HepG2 (cell line): ENCODE measurements at regions not wholly inside any gene's neighbourhood (a gene's known extent, or its start where the extent isn't known, plus 50 kb on each side); places are given as distances from the start of the nearest gene placed in this dataset.

Experiments used
- ATAC-seq: fragments of 200-7000 bp; cut with Tn5 transposase; 3 replicates; pipeline ENCODE4 v1.9.1; 2020; ENCODE audit warnings: mild to moderate bottlenecking, moderate library complexity
- BruUV-seq: library from RNA; stranded (reverse); fragments of 400-500 nt; replicated peaks from 2 replicates; lab custom pipeline; 2021; lab: Mats Ljungman, UMichigan
- CTCF ChIA-PET: fragments of 300-600 bp; formaldehyde crosslinking; extraction: SDS; loops from one replicate; lab custom pipeline; 2021; ENCODE audit warnings: low total read pairs, inconsistent platforms, low intra/inter-chr PET ratio; lab: Yijun Ruan, JAX
- POLR2A ChIA-PET: fragments of 350-600 bp; sonication (Branson Sonifier 250); formaldehyde crosslinking; loops from one replicate; lab custom pipeline; 2020; ENCODE audit warnings: antibody characterized with exemption, inconsistent platforms; lab: Yijun Ruan, JAX
- DNase-seq: peaks from one replicate; pipeline ENCODE4 v3.0.0-alpha.2; 2015; ENCODE audit warnings: low spot score
- FAIRE-seq: peaks from 3 replicates; lab custom pipeline; 2011; peaks lifted over from hg19 to GRCh38; lab: Jason Lieb, UNC
- H2AFZ ChIP-seq: one replicate; pipeline ENCODE4 v1.6.1; 2011; ENCODE audit warnings: low read length, inconsistent platforms
- H3K27ac ChIP-seq: fragments of 300-600 bp; 3 replicates; pipeline ENCODE4 v1.8.0; 2011; ENCODE audit warnings: mixed run types, mild to moderate bottlenecking, mixed read lengths, low read length, inconsistent platforms; ENCODE audit not compliant: insufficient read depth; ENCODE audit errors: extremely low read length
- H3K27me3 ChIP-seq, 2 experiments: fragments of 200-600 bp in 1 of 2; 2 replicates in 1 of 2; 3 replicates in 1 of 2; pipeline versions ENCODE4 v1.6.0 to v1.8.0; 2011; ENCODE audit warnings: low read length in 2 of 2, mild to moderate bottlenecking in 2 of 2, moderate library complexity in 2 of 2, inconsistent platforms in 1 of 2; ENCODE audit not compliant: insufficient read depth in 2 of 2, control insufficient read depth in 1 of 2
- H3K36me3 ChIP-seq, 2 experiments: fragments of 200-600 bp in 1 of 2; replicated peaks in 1 of 2; 2 replicates in 1 of 2; 3 replicates in 1 of 2; pipeline versions ENCODE4 v1.5.1 to v1.8.0; 2011; ENCODE audit warnings: low read length in 2 of 2, inconsistent platforms in 1 of 2; ENCODE audit not compliant: insufficient read depth in 2 of 2, control insufficient read depth in 1 of 2
- H3K4me1 ChIP-seq: 2 replicates; pipeline ENCODE4 v1.5.1; 2012; ENCODE audit warnings: low read length, inconsistent platforms; ENCODE audit not compliant: insufficient read depth
- H3K4me2 ChIP-seq: 2 replicates; pipeline ENCODE4 v1.6.0; 2011; ENCODE audit warnings: low read depth, low read length, inconsistent platforms
- H3K4me3 ChIP-seq, 3 experiments: fragments of 200-600 bp in 1 of 3; sonication (generic), shearing (Covaris generic) in 1 of 3; replicated peaks in 1 of 3; 2 replicates each; pipeline ENCODE4 v1.5.1; 2011 to 2016; ENCODE audit warnings: low read length in 3 of 3, inconsistent platforms in 2 of 3, low read depth in 2 of 3, mild to moderate bottlenecking in 2 of 3, control low read depth in 1 of 3, mixed read lengths in 1 of 3; ENCODE audit not compliant: insufficient read depth in 1 of 3
- H3K79me2 ChIP-seq: one replicate; pipeline ENCODE4 v1.6.1; 2011; ENCODE audit warnings: low read length, inconsistent platforms; ENCODE audit not compliant: insufficient read depth
- H3K9ac ChIP-seq: 2 replicates; pipeline ENCODE4 v1.6.0; 2011; ENCODE audit warnings: mild to moderate bottlenecking, low read depth, low read length, inconsistent platforms; ENCODE audit not compliant: insufficient read depth
- H3K9me3 ChIP-seq: 2 replicates; pipeline ENCODE4 v1.5.1; 2012; ENCODE audit warnings: mild to moderate bottlenecking, low read length
- H4K20me1 ChIP-seq: 2 replicates; pipeline ENCODE4 v1.6.0; 2011; ENCODE audit warnings: inconsistent platforms, mild to moderate bottlenecking, low read length, moderate library complexity; ENCODE audit not compliant: insufficient read depth
- CTCF ChIP-seq: sonication (generic); formaldehyde crosslinking; IDR thresholded peaks from 2 replicates; pipeline ENCODE4 v1.5.0; 2020; ENCODE audit warnings: mild to moderate bottlenecking, missing genetic modification reagents, moderate library complexity
- IRF2 ChIP-seq: IDR thresholded peaks from 2 replicates; pipeline ENCODE4 v1.6.1; 2018; ENCODE audit warnings: missing genetic modification reagents, missing compliant biosample characterization
- IRX3 ChIP-seq: sonication (generic); formaldehyde crosslinking; IDR thresholded peaks from 2 replicates; pipeline ENCODE4 v1.8.1; 2023; ENCODE audit warnings: mild to moderate bottlenecking, low read depth, missing genetic modification reagents, borderline replicate concordance
- MIXL1 ChIP-seq: IDR thresholded peaks from 2 replicates; pipeline ENCODE4 v1.6.1; 2016
- NR2F1 ChIP-seq, 2 experiments: fragments of 450-650 bp in 1 of 2; formaldehyde crosslinking in 1 of 2; IDR thresholded peaks; 2 replicates each; pipeline versions ENCODE4 v1.5.0 to v1.6.1; 2016 to 2020; ENCODE audit warnings: mild to moderate bottlenecking in 1 of 2, missing compliant biosample characterization in 1 of 2, missing genetic modification reagents in 1 of 2, moderate library complexity in 1 of 2
- PCBP2 ChIP-seq: fragments of 200-400 bp; formaldehyde crosslinking; optimal IDR thresholded peaks from 2 replicates; pipeline ENCODE3; 2018; ENCODE audit warnings: low read length, low read depth; ENCODE audit not compliant: poor library complexity, severe bottlenecking
- RAD21 ChIP-seq: fragments of 450-650 bp; formaldehyde crosslinking; IDR thresholded peaks from 2 replicates; pipeline ENCODE4 v1.5.0; 2020; ENCODE audit warnings: mild to moderate bottlenecking
- SMC3 ChIP-seq: IDR thresholded peaks from 2 replicates; pipeline ENCODE4 v1.6.1; 2011; ENCODE audit warnings: low read length, improper control_type of control experiment
- STAG1 ChIP-seq: sonication (generic); formaldehyde crosslinking; IDR thresholded peaks from 2 replicates; pipeline ENCODE4 v1.4.0; 2020; ENCODE audit warnings: missing genetic modification reagents
- TEAD3 ChIP-seq: optimal IDR thresholded peaks from 2 replicates; pipeline ENCODE3; 2016; ENCODE audit warnings: borderline replicate concordance
- YY1 ChIP-seq: IDR thresholded peaks from 2 replicates; pipeline ENCODE4 v1.6.1; 2011; ENCODE audit warnings: low read length, low read depth, moderate library complexity, mild to moderate bottlenecking; ENCODE audit not compliant: insufficient read depth, insufficient replicate concordance
- ZMYM4 ChIP-seq: sonication (generic); formaldehyde crosslinking; IDR thresholded peaks from 2 replicates; pipeline ENCODE4 v1.8.1; 2023; ENCODE audit warnings: mild to moderate bottlenecking, missing genetic modification reagents
- WGBS: methylation state at CpG from one replicate; pipeline ENCODE4 v1.1.6; 2017; ENCODE audit warnings: low lambda C conversion rate; 5-methylcytosine and 5-hydroxymethylcytosine counted together
- in situ Hi-C: cut with HindIII; loops from 2 replicates; pipeline ENCODE4 v1.10.0; 2017; ENCODE audit warnings: low pct_unique_long_range_greater_than_20kb; ENCODE audit not compliant: extremely low pct_ligation_motif_present
- intact Hi-C: fragments of 100-400 bp; cut with micrococcal nuclease; formaldehyde crosslinking; loops from one replicate; pipeline ENCODE4 v1.10.0; 2022; ENCODE audit not compliant: unreplicated experiment
- TF ChIP-seq, protein P1 (sequence below): sonication (generic); formaldehyde crosslinking; IDR thresholded peaks from 2 replicates; pipeline ENCODE4 v1.5.0; 2020; ENCODE audit warnings: mild to moderate bottlenecking, missing genetic modification reagents

GRCh38 chr16:72241930-72242329, 70.0 kb upstream of the PMFBP1 start:
- peak; percentile 83 for FAIRE-seq
- ATAC-seq, result peak; percentile 97
- Histone ChIP-seq H3K9me3 (no peaks in the 10 kb centered on the region), H3K4me3 (no peak overlapping the region), H3K27me3 (no peaks in the 10 kb centered on the region), H3K9ac (no peak overlapping the region), H3K4me1 (no peaks in the 10 kb centered on the region), H3K79me2 (no peaks in the 10 kb centered on the region), H3K27ac (no peak overlapping the region), H3K4me2 (no peak overlapping the region), H3K36me3 (no peaks in the 10 kb centered on the region), H4K20me1 (no peaks in the 10 kb centered on the region), H2AFZ (no peak overlapping the region)
- TF ChIP-seq IRX3 (CRISPR knock-in tag) (no peak), SMC3 (peak; percentile 93), YY1 (peak; percentile 59), RAD21 (CRISPR knock-in tag) (peak; percentile 86), PCBP2 (no peak), ZMYM4 (CRISPR knock-in tag) (peak; percentile 36; the same call in 1 of the 2 replicates), TEAD3 (CRISPR knock-in tag) (peak; percentile 47), CTCF (CRISPR knock-in tag) (peak; percentile 85), IRF2 (CRISPR knock-in tag) (peak; percentile 47; the same call in 1 of the 2 replicates), STAG1 (CRISPR knock-in tag) (peak; percentile 93), MIXL1 (CRISPR knock-in tag) (0 out of 2 replicates have a peak, but pooled peaks have one; percentile 46), NR2F1 (CRISPR knock-in tag; IDR thresholded peaks at IDR 0.05) (peak in 1 of 2 experiments; percentile 24; a peak in 1 of 4 replicates)
- TF ChIP-seq, protein P1, sequence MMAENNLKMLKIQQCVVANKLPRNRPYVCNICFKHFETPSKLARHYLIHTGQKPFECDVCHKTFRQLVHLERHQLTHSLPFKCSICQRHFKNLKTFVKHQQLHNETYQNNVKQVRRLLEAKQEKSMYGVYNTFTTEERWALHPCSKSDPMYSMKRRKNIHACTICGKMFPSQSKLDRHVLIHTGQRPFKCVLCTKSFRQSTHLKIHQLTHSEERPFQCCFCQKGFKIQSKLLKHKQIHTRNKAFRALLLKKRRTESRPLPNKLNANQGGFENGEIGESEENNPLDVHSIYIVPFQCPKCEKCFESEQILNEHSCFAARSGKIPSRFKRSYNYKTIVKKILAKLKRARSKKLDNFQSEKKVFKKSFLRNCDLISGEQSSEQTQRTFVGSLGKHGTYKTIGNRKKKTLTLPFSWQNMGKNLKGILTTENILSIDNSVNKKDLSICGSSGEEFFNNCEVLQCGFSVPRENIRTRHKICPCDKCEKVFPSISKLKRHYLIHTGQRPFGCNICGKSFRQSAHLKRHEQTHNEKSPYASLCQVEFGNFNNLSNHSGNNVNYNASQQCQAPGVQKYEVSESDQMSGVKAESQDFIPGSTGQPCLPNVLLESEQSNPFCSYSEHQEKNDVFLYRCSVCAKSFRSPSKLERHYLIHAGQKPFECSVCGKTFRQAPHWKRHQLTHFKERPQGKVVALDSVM (CRISPR knock-in tag), result no peak
- no TSS peak for BruUV-seq
- intact Hi-C loops, result loop anchor here (1.0 kb wide), 2 partner anchors 158 to 225 kb away; no protein-coding TSS in a partner anchor
- DNase-seq, result peak; percentile 52
- in situ Hi-C loops, result loop anchor here (5.0 kb wide), 1 partner anchor 225 kb away; no protein-coding TSS in a partner anchor
- ChIA-PET POLR2A (no interaction called here), CTCF (interaction anchor here (1.5 to 2.0 kb wide), 2 partner anchors 226 to 955 kb away, joined by 4 to 42 read pairs; no protein-coding TSS in a partner anchor)
- WGBS, result 38% methylated on average over 7 of the region's 7 CpGs
